HG02840 (cell line): ENCODE measurements at regions not wholly inside any gene's neighbourhood (a gene's known extent, or its start where the extent isn't known, plus 50 kb on each side); places are given as distances from the start of the nearest gene placed in this dataset.

ENCODE experiments used
- ATAC-seq: cut with Tn5 transposase; IDR thresholded peaks from one replicate; pipeline ENCODE4 v1.9.1; 2021; ENCODE audit warnings: mild to moderate bottlenecking, moderate library complexity, moderate number of reproducible peaks; ENCODE audit not compliant: unreplicated experiment, low FRiP score

DNA sequence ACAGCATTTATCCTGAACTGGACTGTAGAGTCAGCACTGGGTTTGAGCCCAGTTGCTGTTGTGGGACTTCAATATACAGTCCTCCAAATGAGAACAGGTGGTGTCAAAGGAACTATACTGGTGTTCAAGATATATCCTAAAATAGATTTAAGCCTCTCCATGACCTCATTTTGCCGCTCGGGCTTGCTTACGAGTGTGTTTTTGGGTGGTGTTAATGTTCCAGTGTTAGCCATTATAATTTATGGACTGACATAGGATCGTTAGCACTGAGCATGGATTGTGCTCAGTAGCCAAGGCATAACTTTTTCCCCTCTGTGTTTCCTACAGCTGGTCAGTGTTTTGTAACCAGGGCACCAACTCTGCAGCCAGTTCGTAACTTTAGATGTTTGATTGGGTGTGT, 306.6 kb downstream of the SPATA31D1 start:
- ATAC-seq = no peak

DNA sequence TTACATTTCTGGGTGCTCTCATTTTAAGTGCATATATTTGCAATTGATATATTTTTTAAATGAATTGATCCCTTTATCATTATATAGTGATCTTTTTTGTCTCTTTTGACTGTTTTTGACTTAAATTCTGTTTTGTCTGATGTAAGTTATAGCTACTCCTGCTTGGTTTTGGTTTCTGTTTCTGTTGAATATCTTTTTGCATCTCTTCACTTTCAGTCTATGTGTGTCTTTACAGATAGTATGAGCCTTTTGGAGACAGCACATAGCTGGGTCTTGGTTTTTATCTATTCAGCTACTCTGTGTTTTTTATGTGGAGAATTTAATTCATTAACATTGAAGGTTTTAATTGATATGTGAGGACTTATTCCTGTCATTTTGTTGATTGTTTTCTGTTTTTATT, 311.3 kb downstream of the SPATA31D1 start:
- ATAC-seq = no peak

DNA sequence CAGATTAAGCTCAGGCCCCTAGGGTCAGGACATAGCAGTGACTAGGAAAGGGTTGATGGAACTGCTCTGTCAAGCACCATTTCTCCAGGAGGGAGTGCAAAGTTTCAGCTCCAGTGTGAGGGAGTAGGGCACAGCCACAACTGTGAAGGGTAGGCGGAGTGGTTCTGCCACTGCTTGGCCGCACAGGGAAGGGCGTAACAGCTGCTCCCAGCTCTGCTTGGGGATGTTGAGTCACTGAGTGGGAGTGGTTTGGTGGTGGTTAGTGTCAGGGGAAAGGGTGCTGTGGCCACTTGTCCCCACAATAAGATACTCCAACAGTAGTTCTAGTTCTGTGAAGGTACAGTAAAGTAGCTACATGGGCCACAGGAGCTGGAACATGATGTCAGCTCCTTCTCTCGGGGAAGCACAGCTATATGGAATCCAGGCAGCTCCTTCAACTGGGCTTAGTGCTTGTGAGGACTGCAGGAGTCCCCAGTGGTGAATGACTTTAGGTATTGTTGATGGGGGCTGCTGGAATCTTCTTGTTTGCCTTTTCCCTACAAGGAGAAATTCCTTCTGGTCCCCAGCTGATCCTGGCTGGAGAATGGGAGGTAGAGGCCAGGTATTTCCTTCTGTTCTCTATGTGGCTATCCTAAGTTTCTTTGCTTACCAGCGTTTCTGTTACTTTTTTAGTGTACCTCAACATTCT, 314.5 kb downstream of the SPATA31D1 start:
- ATAC-seq = no peak

DNA sequence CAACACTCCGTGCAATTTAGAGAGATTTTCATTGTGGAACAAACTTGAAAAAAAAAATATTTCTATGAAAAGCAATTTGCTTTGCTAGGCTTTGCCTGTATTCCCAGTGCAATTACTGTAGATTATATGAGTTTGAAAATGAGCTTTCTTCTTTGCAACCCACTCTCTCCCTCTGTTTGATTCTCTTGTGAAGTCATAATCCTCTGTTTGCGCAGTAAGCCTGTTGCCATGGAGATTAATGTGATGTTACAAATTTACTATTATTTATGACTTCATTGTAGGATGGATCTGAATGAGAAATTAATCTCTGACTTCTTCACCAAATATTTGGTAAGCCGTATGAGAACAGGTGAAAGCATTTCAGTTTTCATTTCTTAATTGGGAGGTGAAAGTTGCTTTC, 320.3 kb downstream of the SPATA31D1 start:
- no peak for ATAC-seq

DNA sequence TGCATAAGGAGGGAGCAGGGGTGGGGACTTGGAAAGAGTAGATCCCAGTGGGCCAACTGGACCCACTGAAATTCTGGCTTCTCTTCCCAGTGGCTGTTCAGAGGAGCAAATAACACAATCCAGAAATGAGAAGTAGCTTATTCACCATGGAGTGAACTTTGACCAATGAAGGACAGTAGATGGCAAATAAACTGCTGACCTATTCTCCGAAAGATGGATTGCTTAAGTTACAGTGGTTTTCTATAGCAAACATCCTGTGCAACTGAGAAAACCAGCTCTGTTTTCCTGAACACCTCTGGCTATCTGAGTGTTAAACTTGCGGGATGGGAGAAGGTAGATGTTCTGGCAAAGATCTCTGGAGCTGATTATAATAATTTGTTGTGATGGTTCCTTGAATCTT, 325.1 kb downstream of the SPATA31D1 start:
- no peak for ATAC-seq

DNA sequence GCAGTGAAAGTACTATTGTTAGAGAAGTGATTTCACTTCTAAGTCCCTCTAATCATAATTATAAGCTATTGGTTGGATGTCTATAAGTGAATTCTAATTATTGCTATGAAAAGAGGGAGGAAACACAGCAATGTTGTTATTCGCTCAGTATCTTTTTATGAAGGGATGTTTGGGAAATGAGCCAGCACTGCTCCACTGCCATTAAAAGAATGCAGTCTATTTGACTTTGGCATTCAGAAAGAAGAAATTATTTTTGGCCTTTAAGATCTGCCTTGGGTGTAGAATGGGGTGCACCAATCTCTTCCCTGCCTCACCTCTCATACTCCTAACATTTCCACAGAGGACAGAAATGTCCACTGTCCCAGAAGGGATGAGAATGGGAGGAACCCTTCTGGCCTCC, 332.0 kb downstream of the SPATA31D1 start:
- ATAC-seq = no peak

DNA sequence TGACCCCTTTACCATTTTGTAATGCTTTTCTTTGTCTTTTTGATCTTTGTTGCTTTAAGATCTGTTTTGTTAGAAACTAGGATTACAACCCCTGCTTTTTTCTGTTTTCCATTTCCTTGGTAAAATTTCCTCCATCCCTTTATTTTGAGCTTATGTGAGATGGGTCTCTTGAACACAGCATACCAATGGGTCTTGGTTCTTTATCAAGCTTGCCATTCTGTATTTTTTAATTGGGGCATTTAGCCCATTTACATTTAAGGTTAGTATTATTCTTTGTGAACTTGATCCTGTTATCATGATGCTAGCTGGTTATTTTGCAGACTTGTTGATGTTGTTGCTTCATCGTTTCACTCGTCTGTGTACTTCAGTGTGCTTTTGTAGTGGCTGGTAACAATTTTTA, 337.3 kb downstream of the SPATA31D1 start:
- ATAC-seq = no peak

DNA sequence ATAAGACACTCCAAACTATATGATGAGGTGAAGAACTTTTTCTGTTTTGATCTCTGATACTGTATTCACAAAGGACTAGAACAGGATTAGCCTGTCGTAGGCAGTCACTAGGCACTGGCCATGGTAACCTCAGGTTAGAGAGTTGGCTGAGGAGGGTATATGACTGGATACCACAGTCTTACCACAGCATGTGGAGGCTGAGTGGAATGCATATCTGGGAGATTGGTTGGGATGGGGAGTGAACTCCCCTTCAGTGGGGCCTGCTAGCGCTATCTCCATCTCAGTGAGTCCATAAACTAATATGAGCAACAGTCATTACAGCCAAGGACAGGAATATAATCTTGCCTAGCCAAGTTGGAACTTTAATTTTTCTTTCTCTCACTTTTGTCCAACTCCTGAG, 339.1 kb downstream of the SPATA31D1 start:
- ATAC-seq = no peak

DNA sequence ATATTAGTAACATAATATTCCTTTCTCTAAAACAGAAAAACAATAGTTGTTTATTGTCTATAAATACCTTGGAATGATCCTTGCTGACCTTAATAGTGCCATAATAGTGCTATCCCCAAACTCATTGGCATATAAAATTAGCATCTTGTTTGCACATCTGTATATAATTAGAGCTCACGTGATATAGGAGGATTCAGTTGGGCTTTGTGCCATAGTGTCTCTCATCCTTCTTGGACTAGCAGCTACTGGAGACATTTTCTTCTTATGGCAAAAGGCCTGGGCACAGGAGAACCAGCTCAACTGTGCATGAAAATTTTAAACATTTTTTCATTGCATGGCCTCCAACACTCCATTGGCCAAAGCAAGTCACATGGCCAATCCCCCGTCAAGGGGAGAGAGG, 342.5 kb downstream of the SPATA31D1 start:
- ATAC-seq = no peak

DNA sequence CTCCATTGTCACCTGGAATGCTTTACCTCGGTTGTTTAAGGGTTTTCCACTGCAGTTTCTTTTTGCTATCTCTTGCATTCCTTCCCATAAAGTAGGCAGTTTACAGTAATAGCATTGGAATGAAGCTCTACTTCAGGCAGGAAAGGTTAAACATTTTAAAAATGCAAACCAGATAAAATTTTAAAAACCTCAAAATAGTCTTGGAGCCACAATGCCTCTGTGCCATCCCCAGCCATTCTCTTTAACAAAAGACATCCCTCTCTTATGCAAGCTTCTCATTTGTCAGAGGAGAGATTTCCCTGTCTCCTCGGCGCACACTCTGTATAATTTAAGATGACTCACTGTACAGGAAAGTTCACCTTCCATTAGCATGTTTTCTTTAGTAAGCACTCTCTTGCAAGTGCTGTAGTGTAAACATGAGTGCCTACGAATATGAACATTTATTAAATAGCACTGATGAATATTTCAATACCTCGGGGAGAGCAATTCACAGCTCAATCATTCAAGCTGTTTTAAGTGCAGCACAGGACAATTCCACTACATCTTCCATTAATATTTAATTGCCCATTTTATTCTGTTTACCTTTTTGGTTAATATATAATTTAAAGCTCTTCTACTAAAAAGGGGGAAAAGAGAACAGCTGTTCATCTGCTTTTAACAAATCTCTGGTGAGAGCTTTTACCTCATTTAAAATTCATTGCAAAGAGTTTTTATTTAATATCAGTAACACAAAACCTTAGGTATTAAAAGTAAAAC, 343.6 kb downstream of the SPATA31D1 start:
- ATAC-seq = no peak

DNA sequence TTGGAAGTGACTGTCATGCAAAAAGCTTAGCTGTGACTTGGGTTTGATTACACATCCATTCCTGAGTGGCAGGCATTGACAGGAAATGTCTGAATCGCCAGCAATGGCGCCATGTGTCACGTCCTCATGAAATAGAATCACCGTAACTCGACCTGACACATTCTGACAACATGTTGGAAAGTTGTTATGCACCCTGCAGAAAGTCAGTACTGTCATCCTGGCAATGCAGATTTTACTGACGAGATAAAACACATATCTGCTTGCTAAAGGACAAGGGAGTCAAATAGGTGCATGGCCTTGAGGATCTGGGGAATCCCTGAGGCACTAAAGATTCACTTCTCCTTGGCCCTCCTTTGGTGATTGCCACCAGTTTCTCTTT, 344.2 kb downstream of the SPATA31D1 start:
- no peak for ATAC-seq

DNA sequence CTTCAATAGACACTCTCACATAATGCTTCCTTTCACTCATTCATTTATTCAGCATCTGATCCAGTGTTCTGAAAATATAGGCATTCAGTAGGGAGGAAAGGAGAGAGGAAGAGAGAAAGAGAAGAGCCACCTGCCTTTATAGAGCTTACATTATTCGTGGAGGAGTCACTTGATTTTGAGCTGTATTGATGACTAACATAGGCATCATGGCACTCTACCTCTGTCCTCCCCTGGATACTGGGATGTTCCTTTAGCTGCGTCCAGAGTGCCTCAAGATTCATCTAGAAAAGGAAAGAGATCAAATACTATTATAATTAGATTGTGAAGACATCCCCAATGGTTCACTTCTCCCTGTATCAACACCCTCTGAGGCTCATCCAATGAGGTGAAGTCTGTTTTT, 345.1 kb downstream of the SPATA31D1 start:
- ATAC-seq = no peak

DNA sequence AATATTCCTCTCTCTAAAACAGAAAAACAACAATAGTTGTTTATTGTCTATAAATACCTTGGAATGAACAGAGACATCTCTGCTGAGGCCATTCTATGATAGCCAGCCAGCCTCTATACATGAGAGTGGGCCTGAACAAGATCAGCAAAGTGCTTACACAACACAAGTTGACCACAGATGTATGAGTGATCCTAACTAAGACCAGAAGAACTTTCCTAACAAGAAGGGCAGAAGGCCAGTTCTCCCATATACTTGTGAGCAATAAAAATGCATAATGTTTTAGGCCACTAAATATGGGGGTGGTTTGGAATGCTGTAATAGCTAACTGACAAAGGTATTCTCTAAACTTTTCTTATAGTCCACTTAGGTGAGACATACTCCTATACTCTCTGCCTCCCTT, 345.7 kb downstream of the SPATA31D1 start:
- ATAC-seq = no peak

DNA sequence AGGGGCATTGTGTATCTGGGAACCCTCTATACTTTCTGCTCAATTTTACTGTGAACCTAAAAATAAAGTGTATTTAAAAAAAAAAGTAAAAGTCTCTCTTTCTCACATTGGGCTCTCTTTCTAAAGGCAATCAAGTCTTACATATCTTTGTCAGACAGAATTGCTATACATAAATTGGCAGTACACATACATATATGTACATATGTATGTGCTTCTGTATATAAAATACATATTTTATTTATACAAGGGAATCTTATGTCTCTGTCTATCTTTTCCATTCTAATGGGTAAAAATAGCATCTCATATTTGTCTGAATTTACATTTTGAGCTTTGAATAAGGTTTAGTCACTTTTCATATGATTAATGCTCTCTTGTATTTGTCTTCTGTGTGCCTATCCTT, 348.8 kb downstream of the SPATA31D1 start:
- ATAC-seq = no peak

DNA sequence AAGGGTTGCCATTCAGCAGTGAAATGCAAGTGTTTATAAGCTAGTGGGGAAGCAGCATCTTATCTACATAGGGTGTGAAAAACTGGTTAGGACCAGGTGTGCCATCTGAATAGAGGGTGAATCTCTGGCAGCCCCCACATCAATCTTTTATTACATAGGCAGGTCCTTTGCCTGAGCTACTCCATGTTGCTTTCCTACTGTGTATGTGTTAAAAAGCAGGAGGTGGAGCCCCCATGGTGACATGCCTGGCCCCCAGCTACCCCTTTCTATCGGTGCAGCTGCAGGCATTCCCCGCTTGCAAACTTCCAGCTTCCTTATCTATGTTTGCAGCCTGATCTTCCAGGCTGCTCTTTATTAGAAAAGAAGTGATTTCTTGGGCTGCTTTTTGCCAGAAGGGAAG, 353.5 kb downstream of the SPATA31D1 start:
- ATAC-seq = no peak

DNA sequence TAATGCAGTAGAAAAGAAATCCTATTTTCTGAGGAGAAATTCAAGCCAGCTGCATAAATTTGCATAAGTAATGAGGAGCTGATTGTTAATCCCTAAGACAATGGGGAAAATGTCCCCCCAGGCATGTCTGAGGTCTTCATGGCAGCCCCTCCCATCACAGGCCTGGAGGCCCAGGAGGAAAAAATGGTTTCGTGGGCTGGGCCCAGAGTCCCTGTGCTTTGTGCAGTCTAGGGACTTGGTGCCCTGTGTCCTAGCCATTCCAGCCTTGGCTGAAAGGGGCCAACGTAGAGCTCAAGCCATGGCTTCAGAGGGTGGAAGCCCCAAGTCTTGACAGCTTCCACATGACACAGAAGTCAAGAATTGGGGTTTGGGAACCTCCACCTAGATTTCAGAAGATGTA, 357.5 kb downstream of the SPATA31D1 start:
- no peak for ATAC-seq

DNA sequence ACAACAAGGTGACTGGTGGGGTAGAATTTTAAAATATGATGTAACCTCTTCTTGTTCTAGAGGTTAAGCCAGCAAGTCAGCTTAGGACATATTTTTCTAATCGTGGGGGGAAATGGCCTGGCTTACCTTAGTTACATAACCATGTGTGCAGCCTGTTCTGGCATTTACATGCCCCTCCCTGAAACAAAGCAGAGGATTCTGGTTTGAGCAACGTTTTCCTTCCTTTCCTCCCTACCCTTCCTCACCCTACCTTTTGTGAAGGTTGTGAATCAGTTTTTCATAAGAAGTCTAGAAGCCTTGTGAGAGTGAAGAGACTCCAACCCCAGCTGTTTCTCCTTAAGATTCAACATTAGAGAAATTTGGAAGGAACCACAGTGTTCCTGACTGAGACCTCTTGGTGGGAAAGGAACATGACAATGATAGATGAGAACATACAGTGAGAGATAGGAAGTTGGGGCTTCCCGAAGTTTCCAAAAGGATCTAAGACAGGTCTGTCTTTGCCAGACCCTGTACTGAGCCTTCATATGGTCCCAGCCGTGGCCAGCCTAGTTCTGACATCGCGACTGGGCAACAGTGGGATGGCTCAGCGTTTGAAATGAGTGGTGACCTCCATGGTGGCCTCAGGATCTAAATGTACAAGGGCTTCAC, 365.2 kb downstream of the SPATA31D1 start:
- no peak for ATAC-seq

DNA sequence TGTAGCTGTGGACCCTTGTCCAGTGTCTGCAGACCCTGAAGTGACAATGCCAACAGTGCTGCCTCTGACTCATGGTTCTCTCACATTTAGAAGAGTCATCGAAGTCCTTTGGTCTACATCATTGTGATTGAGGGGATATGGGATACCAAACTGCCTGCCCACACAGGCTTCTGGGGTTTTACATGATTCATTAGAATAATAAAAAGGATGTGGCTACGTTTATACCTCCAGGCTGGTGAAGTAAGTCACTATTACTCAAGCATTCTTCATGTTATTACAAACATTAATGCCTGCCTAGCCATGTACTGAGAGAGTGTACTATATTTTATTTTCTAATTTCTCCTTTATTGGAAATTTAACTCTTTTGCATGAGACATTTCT, 365.7 kb downstream of the SPATA31D1 start:
- ATAC-seq = no peak

DNA sequence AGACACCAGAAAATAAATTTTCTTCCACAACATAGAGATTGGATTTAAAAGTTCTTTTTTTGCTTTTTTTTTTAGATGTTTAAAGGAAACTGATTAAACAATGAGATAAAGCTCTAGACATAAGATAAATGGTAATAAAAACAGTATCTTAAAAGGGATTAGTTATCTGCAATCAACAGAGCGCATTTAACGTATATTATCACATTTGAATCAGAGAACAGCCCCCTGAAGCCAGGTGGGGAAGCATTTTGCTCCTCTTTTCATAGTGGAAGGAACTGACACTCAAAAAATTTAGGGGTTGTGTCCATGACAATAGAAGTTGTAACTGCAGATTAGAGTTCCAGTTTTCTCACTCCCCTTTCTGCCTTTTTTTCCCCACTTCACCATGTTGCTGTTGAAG, 367.6 kb downstream of the SPATA31D1 start:
- no peak for ATAC-seq

DNA sequence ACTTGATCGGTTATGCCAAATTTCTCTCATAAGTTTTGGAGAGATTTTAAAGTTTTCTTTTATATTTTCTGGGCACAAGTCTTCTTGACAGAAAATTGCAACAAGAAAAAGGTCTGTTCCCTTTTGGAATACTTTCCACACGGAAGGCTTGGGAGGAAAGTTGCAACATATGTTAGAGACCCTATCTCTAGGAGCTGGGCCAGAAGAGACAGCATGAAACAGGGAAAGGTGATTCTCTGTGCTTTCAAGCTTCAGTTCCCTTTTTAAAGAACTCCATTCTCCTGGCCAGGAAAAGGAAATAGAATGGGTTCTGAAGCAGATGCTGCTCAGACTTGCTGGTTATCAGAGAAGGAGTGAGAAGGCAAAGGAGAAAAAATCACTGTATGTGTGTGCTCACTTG, 368.3 kb downstream of the SPATA31D1 start:
- no peak for ATAC-seq

DNA sequence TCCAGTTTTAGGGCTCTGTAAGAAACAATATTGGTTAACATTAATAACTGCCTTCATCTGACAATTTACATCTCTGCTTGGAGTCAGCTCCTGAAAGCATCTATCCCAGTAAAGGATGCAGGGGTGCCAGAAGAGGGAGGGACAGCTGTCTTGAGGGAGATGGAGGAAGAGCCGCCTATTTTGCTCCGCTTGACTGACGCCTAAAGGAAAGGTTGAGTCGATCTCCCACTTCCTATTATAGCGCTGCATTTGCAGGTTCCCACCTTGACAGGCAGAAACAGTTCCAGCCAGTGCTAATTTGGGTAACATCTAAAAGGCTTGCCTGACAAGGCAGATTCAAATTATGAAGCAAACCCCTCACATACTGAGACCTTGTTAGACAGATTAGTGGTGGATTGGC, 374.6 kb downstream of the SPATA31D1 start:
- no peak for ATAC-seq

DNA sequence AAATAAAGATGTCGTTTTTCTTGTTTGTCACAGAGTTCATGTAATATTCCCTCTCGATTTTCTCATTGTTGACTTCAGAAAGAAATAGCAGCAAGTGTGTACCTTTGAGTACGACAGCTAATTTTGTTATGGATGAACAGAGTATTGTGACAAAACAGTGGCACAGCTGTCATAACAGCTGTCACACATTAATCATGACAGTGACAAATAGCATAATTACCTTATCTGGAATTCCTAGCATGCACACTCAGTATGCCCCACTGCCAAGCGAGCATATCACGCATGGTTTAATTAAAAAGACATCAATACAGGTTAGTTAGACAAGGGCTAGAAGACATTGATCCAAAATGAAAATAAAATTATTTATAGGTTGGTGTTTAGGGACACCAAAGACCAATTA, 375.1 kb downstream of the SPATA31D1 start:
- no peak for ATAC-seq
